Transverse colon (tissue), 4 donors: ENCODE measurements at regions not wholly inside any gene's neighbourhood (a gene's known extent, or its start where the extent isn't known, plus 50 kb on each side); places are given as distances from the start of the nearest gene placed in this dataset.

ENCODE experiments used
- EP300 ChIP-seq: sonication (generic); formaldehyde crosslinking; IDR thresholded peaks from one replicate; pipeline ENCODE4 v1.6.1; 2017; ENCODE audit warnings: antibody characterized with exemption, low read depth
- POLR2A ChIP-seq: fragments of 450-650 bp; IDR thresholded peaks from one replicate; pipeline ENCODE4 v1.6.1; 2016; ENCODE audit warnings: antibody characterized with exemption, mild to moderate bottlenecking, moderate library complexity
- POLR2AphosphoS5 ChIP-seq, 3 donors: sonication (generic); formaldehyde crosslinking; IDR thresholded peaks; one replicate each; pipeline ENCODE4 v1.6.1; 2016; ENCODE audit warnings: antibody characterized with exemption in 3 of 3
- TF ChIP-seq, protein P1 (sequence below), 5 experiments: fragments of 200-600 bp in 3 of 5; fragments of 450-650 bp in 2 of 5; sonication (generic) in 3 of 5; IDR thresholded peaks; 1 replicate in 2 of 5; 2 replicates in 3 of 5; pipeline ENCODE4 v1.5.1; 2016 to 2017; ENCODE audit warnings: antibody characterized with exemption in 5 of 5, inconsistent platforms in 3 of 5, mild to moderate bottlenecking in 2 of 5, moderate library complexity in 1 of 5

DNA sequence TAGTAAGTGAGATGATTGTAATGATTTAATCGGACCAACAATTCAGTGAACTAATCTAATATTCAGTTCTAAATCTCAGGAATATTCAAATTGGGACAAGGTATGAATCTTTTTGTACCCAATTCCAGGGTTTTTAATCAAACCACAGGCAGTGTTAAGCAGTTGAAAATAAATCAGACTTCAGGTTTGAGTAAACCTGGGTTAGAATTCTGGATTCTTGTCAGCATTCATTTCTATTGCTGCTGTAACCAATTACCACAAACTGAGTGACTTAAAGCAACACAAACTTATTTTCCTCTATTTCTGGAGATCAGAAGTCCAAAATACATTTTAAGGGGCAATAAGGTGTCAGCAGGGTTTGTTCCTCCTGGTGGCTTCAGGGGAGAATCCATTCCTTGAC lies 208.4 kb upstream of the ZPLD1 start:
- TF ChIP-seq POLR2A, result no peak
- TF ChIP-seq, protein P1, sequence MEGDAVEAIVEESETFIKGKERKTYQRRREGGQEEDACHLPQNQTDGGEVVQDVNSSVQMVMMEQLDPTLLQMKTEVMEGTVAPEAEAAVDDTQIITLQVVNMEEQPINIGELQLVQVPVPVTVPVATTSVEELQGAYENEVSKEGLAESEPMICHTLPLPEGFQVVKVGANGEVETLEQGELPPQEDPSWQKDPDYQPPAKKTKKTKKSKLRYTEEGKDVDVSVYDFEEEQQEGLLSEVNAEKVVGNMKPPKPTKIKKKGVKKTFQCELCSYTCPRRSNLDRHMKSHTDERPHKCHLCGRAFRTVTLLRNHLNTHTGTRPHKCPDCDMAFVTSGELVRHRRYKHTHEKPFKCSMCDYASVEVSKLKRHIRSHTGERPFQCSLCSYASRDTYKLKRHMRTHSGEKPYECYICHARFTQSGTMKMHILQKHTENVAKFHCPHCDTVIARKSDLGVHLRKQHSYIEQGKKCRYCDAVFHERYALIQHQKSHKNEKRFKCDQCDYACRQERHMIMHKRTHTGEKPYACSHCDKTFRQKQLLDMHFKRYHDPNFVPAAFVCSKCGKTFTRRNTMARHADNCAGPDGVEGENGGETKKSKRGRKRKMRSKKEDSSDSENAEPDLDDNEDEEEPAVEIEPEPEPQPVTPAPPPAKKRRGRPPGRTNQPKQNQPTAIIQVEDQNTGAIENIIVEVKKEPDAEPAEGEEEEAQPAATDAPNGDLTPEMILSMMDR (IDR thresholded peaks at IDR 0.05), result no peak
- no peak for TF ChIP-seq POLR2AphosphoS5 (IDR thresholded peaks at IDR 0.05)
- TF ChIP-seq EP300, result no peak
